Hepatocyte (in vitro differentiated cells): ENCODE measurements at regions not wholly inside any gene's neighbourhood (a gene's known extent, or its start where the extent isn't known, plus 50 kb on each side); places are given as distances from the start of the nearest gene placed in this dataset.

Experiments used
- DNase-seq: peaks from one replicate; pipeline ENCODE4 v3.0.0-alpha.2; 2016; ENCODE audit warnings: low spot score
- H2AFZ ChIP-seq: fragments of 200-600 bp; sonication (generic); 2 replicates; pipeline ENCODE4 v1.6.0; 2016; ENCODE audit warnings: antibody characterized with exemption, mild to moderate bottlenecking
- H3K27ac ChIP-seq: fragments of 200-600 bp; sonication (generic); 2 replicates; pipeline ENCODE4 v1.5.1; 2016; ENCODE audit warnings: mild to moderate bottlenecking
- H3K27me3 ChIP-seq: fragments of 200-600 bp; sonication (generic); 2 replicates; pipeline ENCODE4 v1.6.1; 2016
- H3K36me3 ChIP-seq: fragments of 200-600 bp; sonication (generic); replicated peaks from 2 replicates; pipeline ENCODE4 v1.5.1; 2016; ENCODE audit warnings: low read depth; ENCODE audit not compliant: insufficient read depth
- H3K4me1 ChIP-seq: fragments of 200-600 bp; sonication (generic); 2 replicates; pipeline ENCODE4 v1.5.1; 2016; ENCODE audit warnings: mild to moderate bottlenecking, moderate library complexity; ENCODE audit not compliant: insufficient read depth
- H3K4me2 ChIP-seq: fragments of 200-600 bp; sonication (generic); 2 replicates; pipeline ENCODE4 v1.6.0; 2016
- H3K4me3 ChIP-seq: fragments of 200-600 bp; sonication (generic); 2 replicates; pipeline ENCODE4 v1.5.1; 2016; ENCODE audit warnings: mild to moderate bottlenecking
- H3K79me2 ChIP-seq: fragments of 200-600 bp; sonication (generic); 2 replicates; pipeline ENCODE4 v1.6.0; 2017; ENCODE audit warnings: mild to moderate bottlenecking
- H3K9me2 ChIP-seq: fragments of 200-600 bp; sonication (generic); replicated peaks from 2 replicates; pipeline ENCODE4 v1.6.0; 2017; ENCODE audit warnings: mild to moderate bottlenecking; ENCODE audit not compliant: insufficient read depth
- H3K9me3 ChIP-seq: fragments of 200-600 bp; sonication (generic); 2 replicates; pipeline ENCODE4 v1.5.1; 2016; ENCODE audit warnings: low read depth, mild to moderate bottlenecking
- H4K20me1 ChIP-seq: fragments of 200-600 bp; sonication (generic); 2 replicates; pipeline ENCODE4 v1.6.0; 2016; ENCODE audit warnings: mild to moderate bottlenecking; ENCODE audit not compliant: insufficient read depth, poor library complexity, severe bottlenecking
- CTCF ChIP-seq: fragments of 200-600 bp; sonication (generic); IDR thresholded peaks from 2 replicates; pipeline ENCODE4 v1.5.1; 2016; ENCODE audit warnings: antibody characterized with exemption, mild to moderate bottlenecking; ENCODE audit not compliant: poor library complexity
- EZH2 ChIP-seq: fragments of 200-600 bp; sonication (generic); IDR thresholded peaks from 2 replicates; pipeline ENCODE4 v1.6.1; 2016; ENCODE audit warnings: antibody characterized with exemption, mild to moderate bottlenecking, borderline replicate concordance
- EZH2phosphoT487 ChIP-seq: fragments of 200-600 bp; sonication (generic); IDR thresholded peaks from one replicate; pipeline ENCODE4 v1.6.1; 2018; ENCODE audit warnings: antibody characterized with exemption, mild to moderate bottlenecking, low read depth, moderate library complexity; ENCODE audit not compliant: unreplicated experiment, severe bottlenecking
- WGBS: methylation state at CpG from one replicate; pipeline ENCODE4 v1.1.6; 2016; ENCODE audit warnings: low lambda C conversion rate; ENCODE audit errors: missing lambda C conversion rate; 5-methylcytosine and 5-hydroxymethylcytosine counted together

GRCh38 chr11:111044751-111045406, 200.6 kb upstream of the POU2AF2 start:
- Histone ChIP-seq H4K20me1 (no peaks in the 10 kb centered on the region), H3K79me2 (no peaks in the 10 kb centered on the region), H3K4me1 (no peaks in the 10 kb centered on the region), H3K36me3 (no peaks in the 10 kb centered on the region), H3K27ac (no peak overlapping the region), H3K4me3 (no peak overlapping the region), H2AFZ (no peak overlapping the region), H3K4me2 (no peak overlapping the region), H3K9me2 (no peaks in the 10 kb centered on the region), H3K27me3 (no peaks in the 10 kb centered on the region), H3K9me3 (no peaks in the 10 kb centered on the region)
- WGBS = 96% methylated on average over 6 of the region's 6 CpGs
- TF ChIP-seq EZH2phosphoT487 = no peak
- no peak for TF ChIP-seq EZH2
- no peak for TF ChIP-seq CTCF
- DNase-seq = no peak

GRCh38 chr11:111039982-111040381, 205.5 kb upstream of the POU2AF2 start:
- TF ChIP-seq EZH2phosphoT487 (no peak), CTCF (no peak), EZH2 (no peak)
- Histone ChIP-seq H3K4me1 (no peaks in the 10 kb centered on the region), H3K4me3 (no peak overlapping the region), H3K9me3 (no peaks in the 10 kb centered on the region), H3K27me3 (no peaks in the 10 kb centered on the region), H4K20me1 (no peaks in the 10 kb centered on the region), H3K9me2 (no peaks in the 10 kb centered on the region), H3K27ac (no peak overlapping the region), H3K79me2 (no peaks in the 10 kb centered on the region), H2AFZ (no peak overlapping the region), H3K4me2 (no peak overlapping the region), H3K36me3 (no peaks in the 10 kb centered on the region)
- no peak for DNase-seq
- WGBS = 89% methylated on average over 3 of the region's 3 CpGs

GRCh38 chr11:111035746-111036145, 209.8 kb upstream of the POU2AF2 start:
- no peak overlapping the region for H3K4me3 ChIP-seq
- H3K4me2 ChIP-seq = no peak overlapping the region
- no peak for DNase-seq
- H2AFZ ChIP-seq = no peak overlapping the region
- H3K9me3 ChIP-seq = no peaks in the 10 kb centered on the region
- no peaks in the 10 kb centered on the region for H4K20me1 ChIP-seq
- no peaks in the 10 kb centered on the region for H3K36me3 ChIP-seq
- no peaks in the 10 kb centered on the region for H3K4me1 ChIP-seq
- H3K9me2 ChIP-seq = no peaks in the 10 kb centered on the region
- TF ChIP-seq EZH2 = no peak
- no peak for TF ChIP-seq EZH2phosphoT487
- no peak for TF ChIP-seq CTCF
- no peaks in the 10 kb centered on the region for H3K79me2 ChIP-seq
- no peaks in the 10 kb centered on the region for H3K27me3 ChIP-seq
- H3K27ac ChIP-seq = no peak overlapping the region
- 71% methylated on average over 1 of the region's 1 CpG for WGBS

- Histone ChIP-seq H3K4me1 (no peaks in the 10 kb centered on the region), H3K79me2 (no peaks in the 10 kb centered on the region), H3K4me3 (no peak overlapping the region), H3K9me3 (no peaks in the 10 kb centered on the region), H3K4me2 (no peak overlapping the region), H3K27ac (no peak overlapping the region), H3K27me3 (no peaks in the 10 kb centered on the region), H4K20me1 (no peaks in the 10 kb centered on the region), H3K9me2 (no peaks in the 10 kb centered on the region), H2AFZ (no peak overlapping the region), H3K36me3 (no peaks in the 10 kb centered on the region)
- DNase-seq = no peak
- TF ChIP-seq EZH2 (no peak), EZH2phosphoT487 (no peak), CTCF (no peak)
These were observed 219.3 kb upstream of the POU2AF2 start for GRCh38 chr11:111026241-111026640.
